HEK293 (cell line): ENCODE measurements at regions not wholly inside any gene's neighbourhood (a gene's known extent, or its start where the extent isn't known, plus 50 kb on each side); places are given as distances from the start of the nearest gene placed in this dataset.

Experiments used
- IKZF3 ChIP-seq: fragments of 450-650 bp; IDR thresholded peaks from 2 replicates; pipeline ENCODE4 v1.5.0; 2018; ENCODE audit warnings: missing biosample characterization, mild to moderate bottlenecking, missing genetic modification characterization, moderate library complexity
- KLF8 ChIP-seq: fragments of 450-650 bp; formaldehyde crosslinking; IDR thresholded peaks from 2 replicates; pipeline ENCODE4 v1.5.1; 2016; ENCODE audit warnings: missing biosample characterization, missing genetic modification characterization
- KLF9 ChIP-seq: fragments of 450-650 bp; formaldehyde crosslinking; IDR thresholded peaks from 2 replicates; pipeline ENCODE4 v1.5.1; 2016; ENCODE audit warnings: missing biosample characterization, missing genetic modification characterization, low read depth
- MZF1 ChIP-seq: fragments of 450-650 bp; formaldehyde crosslinking; IDR thresholded peaks from 2 replicates; pipeline ENCODE4 v1.5.1; 2017; ENCODE audit warnings: missing biosample characterization, missing genetic modification characterization, borderline replicate concordance
- TRIM28 ChIP-seq: IDR thresholded peaks from 2 replicates; pipeline ENCODE4 v1.6.1; 2011; ENCODE audit warnings: low read length, control low read depth, borderline replicate concordance
- WT1 ChIP-seq: fragments of 450-650 bp; formaldehyde crosslinking; IDR thresholded peaks from 2 replicates; pipeline ENCODE4 v1.5.1; 2016; ENCODE audit warnings: missing biosample characterization, missing genetic modification characterization
- ZNF114 ChIP-seq: fragments of 450-650 bp; formaldehyde crosslinking; IDR thresholded peaks from 2 replicates; pipeline ENCODE4 v1.5.0; 2017; ENCODE audit warnings: missing biosample characterization, missing genetic modification characterization
- ZNF354C ChIP-seq: fragments of 450-650 bp; formaldehyde crosslinking; IDR thresholded peaks from 2 replicates; pipeline ENCODE4 v1.5.1; 2016; ENCODE audit warnings: missing biosample characterization, missing genetic modification characterization, low read depth, borderline replicate concordance
- ZNF37A ChIP-seq: fragments of 450-650 bp; IDR thresholded peaks from 2 replicates; pipeline ENCODE4 v1.5.1; 2018; ENCODE audit warnings: missing biosample characterization, missing genetic modification characterization
- ZNF391 ChIP-seq: fragments of 450-650 bp; formaldehyde crosslinking; IDR thresholded peaks from 2 replicates; pipeline ENCODE4 v1.5.1; 2016; ENCODE audit warnings: low read depth, missing biosample characterization, missing genetic modification characterization, borderline replicate concordance
- ZNF404 ChIP-seq: fragments of 450-650 bp; formaldehyde crosslinking; IDR thresholded peaks from 2 replicates; pipeline ENCODE4 v1.5.1; 2017; ENCODE audit warnings: missing biosample characterization, missing genetic modification characterization
- ZNF426 ChIP-seq: fragments of 450-650 bp; formaldehyde crosslinking; IDR thresholded peaks from 2 replicates; pipeline ENCODE4 v1.5.1; 2017; ENCODE audit warnings: missing biosample characterization, missing genetic modification characterization, mild to moderate bottlenecking, inconsistent platforms, moderate library complexity
- ZNF514 ChIP-seq: fragments of 450-650 bp; formaldehyde crosslinking; IDR thresholded peaks from 2 replicates; pipeline ENCODE4 v1.5.1; 2016; ENCODE audit warnings: missing biosample characterization, missing genetic modification characterization
- ZNF600 ChIP-seq: fragments of 450-650 bp; formaldehyde crosslinking; IDR thresholded peaks from 2 replicates; pipeline ENCODE4 v1.5.1; 2016; ENCODE audit warnings: missing biosample characterization, missing genetic modification characterization
- ZNF610 ChIP-seq: fragments of 450-650 bp; formaldehyde crosslinking; IDR thresholded peaks from 2 replicates; pipeline ENCODE4 v1.5.1; 2016; ENCODE audit warnings: missing biosample characterization, missing genetic modification characterization, borderline replicate concordance
- ZNF677 ChIP-seq: fragments of 450-650 bp; IDR thresholded peaks from 2 replicates; pipeline ENCODE4 v1.5.0; 2018; ENCODE audit warnings: missing biosample characterization, mild to moderate bottlenecking, missing genetic modification characterization, moderate library complexity
- ZNF747 ChIP-seq: fragments of 450-650 bp; formaldehyde crosslinking; IDR thresholded peaks from 2 replicates; pipeline ENCODE4 v1.5.1; 2016; ENCODE audit warnings: missing biosample characterization, missing genetic modification characterization
- ZNF785 ChIP-seq: fragments of 450-650 bp; formaldehyde crosslinking; IDR thresholded peaks from 2 replicates; pipeline ENCODE4 v1.5.1; 2016; ENCODE audit warnings: missing biosample characterization, missing genetic modification characterization
- ZNF792 ChIP-seq: fragments of 450-650 bp; formaldehyde crosslinking; IDR thresholded peaks from 2 replicates; pipeline ENCODE4 v1.5.1; 2016; ENCODE audit warnings: missing biosample characterization, missing genetic modification characterization
- ZSCAN30 ChIP-seq: fragments of 450-650 bp; IDR thresholded peaks from 2 replicates; pipeline ENCODE4 v1.5.1; 2018; ENCODE audit warnings: missing biosample characterization, mild to moderate bottlenecking, missing genetic modification characterization, moderate library complexity
- TF ChIP-seq, protein P1 (sequence below): fragments of 450-650 bp; formaldehyde crosslinking; IDR thresholded peaks from 2 replicates; pipeline ENCODE4 v1.5.1; 2017; ENCODE audit warnings: missing biosample characterization, missing genetic modification characterization
- TF ChIP-seq, protein P2 (sequence below): fragments of 450-650 bp; formaldehyde crosslinking; IDR thresholded peaks from 2 replicates; pipeline ENCODE4 v1.5.1; 2016; ENCODE audit warnings: missing biosample characterization, missing genetic modification characterization, borderline replicate concordance
- TF ChIP-seq, protein P3 (sequence below): fragments of 450-650 bp; formaldehyde crosslinking; IDR thresholded peaks from 2 replicates; pipeline ENCODE4 v1.5.1; 2016; ENCODE audit warnings: missing biosample characterization, missing genetic modification characterization

DNA sequence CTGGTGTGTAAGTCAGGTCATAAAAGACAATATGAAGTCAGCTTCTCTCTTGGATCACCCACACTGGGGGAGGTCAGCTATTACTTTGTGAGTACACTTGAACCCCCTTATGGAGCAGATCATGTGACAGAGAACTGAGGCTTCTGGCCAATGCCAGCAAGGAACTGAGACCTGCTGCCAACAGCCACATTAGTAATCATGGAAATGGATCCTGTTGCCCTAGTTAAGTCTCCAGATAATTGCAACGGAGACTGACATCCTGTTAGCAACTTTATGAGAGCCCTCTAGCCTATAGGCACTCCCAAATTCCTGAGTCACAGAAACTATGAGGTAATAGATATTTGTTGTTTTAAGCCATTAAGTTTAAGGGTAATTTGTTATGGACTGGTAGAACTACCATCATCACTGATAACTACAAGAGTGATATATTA lies 110.4 kb upstream of the GMNC start (continued):
- TF ChIP-seq MZF1 = no peak
- TF ChIP-seq ZNF514 (tag by site-specific recombination) = no peak
- TF ChIP-seq IKZF3 (tag by site-specific recombination) = peak; percentile 87
- TF ChIP-seq ZNF600 = 0 out of 2 replicates have a peak, but pooled peaks have one; percentile 57
- TF ChIP-seq ZSCAN30 = peak; percentile 80; the same call in 1 of the 2 replicates
- TF ChIP-seq ZNF785 (tag by site-specific recombination) = no peak
- no peak for TF ChIP-seq ZNF426 (tag by site-specific recombination)
- TF ChIP-seq, protein P1, sequence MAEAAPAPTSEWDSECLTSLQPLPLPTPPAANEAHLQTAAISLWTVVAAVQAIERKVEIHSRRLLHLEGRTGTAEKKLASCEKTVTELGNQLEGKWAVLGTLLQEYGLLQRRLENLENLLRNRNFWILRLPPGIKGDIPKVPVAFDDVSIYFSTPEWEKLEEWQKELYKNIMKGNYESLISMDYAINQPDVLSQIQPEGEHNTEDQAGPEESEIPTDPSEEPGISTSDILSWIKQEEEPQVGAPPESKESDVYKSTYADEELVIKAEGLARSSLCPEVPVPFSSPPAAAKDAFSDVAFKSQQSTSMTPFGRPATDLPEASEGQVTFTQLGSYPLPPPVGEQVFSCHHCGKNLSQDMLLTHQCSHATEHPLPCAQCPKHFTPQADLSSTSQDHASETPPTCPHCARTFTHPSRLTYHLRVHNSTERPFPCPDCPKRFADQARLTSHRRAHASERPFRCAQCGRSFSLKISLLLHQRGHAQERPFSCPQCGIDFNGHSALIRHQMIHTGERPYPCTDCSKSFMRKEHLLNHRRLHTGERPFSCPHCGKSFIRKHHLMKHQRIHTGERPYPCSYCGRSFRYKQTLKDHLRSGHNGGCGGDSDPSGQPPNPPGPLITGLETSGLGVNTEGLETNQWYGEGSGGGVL = peak; percentile 62; the same call in 1 of the 2 replicates
- TF ChIP-seq ZNF792 = no peak
- no peak for TF ChIP-seq ZNF37A (tag by site-specific recombination)
- TF ChIP-seq ZNF354C (tag by site-specific recombination) = no peak
- TF ChIP-seq KLF8 (tag by site-specific recombination) = peak; percentile 83
- TF ChIP-seq ZNF610 = 0 out of 2 replicates have a peak, but pooled peaks have one; percentile 42
- TF ChIP-seq ZNF391 (tag by site-specific recombination) = peak; percentile 73; the same call in 1 of the 2 replicates
- peak; percentile 91 for TF ChIP-seq TRIM28
- TF ChIP-seq ZNF677 = no peak
- TF ChIP-seq ZNF404 (tag by site-specific recombination) = no peak
- no peak; the same call in 1 of the 2 replicates for TF ChIP-seq KLF9 (tag by site-specific recombination)
- TF ChIP-seq, protein P2, sequence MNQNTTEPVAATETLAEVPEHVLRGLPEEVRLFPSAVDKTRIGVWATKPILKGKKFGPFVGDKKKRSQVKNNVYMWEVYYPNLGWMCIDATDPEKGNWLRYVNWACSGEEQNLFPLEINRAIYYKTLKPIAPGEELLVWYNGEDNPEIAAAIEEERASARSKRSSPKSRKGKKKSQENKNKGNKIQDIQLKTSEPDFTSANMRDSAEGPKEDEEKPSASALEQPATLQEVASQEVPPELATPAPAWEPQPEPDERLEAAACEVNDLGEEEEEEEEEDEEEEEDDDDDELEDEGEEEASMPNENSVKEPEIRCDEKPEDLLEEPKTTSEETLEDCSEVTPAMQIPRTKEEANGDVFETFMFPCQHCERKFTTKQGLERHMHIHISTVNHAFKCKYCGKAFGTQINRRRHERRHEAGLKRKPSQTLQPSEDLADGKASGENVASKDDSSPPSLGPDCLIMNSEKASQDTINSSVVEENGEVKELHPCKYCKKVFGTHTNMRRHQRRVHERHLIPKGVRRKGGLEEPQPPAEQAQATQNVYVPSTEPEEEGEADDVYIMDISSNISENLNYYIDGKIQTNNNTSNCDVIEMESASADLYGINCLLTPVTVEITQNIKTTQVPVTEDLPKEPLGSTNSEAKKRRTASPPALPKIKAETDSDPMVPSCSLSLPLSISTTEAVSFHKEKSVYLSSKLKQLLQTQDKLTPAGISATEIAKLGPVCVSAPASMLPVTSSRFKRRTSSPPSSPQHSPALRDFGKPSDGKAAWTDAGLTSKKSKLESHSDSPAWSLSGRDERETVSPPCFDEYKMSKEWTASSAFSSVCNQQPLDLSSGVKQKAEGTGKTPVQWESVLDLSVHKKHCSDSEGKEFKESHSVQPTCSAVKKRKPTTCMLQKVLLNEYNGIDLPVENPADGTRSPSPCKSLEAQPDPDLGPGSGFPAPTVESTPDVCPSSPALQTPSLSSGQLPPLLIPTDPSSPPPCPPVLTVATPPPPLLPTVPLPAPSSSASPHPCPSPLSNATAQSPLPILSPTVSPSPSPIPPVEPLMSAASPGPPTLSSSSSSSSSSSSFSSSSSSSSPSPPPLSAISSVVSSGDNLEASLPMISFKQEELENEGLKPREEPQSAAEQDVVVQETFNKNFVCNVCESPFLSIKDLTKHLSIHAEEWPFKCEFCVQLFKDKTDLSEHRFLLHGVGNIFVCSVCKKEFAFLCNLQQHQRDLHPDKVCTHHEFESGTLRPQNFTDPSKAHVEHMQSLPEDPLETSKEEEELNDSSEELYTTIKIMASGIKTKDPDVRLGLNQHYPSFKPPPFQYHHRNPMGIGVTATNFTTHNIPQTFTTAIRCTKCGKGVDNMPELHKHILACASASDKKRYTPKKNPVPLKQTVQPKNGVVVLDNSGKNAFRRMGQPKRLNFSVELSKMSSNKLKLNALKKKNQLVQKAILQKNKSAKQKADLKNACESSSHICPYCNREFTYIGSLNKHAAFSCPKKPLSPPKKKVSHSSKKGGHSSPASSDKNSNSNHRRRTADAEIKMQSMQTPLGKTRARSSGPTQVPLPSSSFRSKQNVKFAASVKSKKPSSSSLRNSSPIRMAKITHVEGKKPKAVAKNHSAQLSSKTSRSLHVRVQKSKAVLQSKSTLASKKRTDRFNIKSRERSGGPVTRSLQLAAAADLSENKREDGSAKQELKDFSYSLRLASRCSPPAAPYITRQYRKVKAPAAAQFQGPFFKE = no peak
- TF ChIP-seq, protein P3, sequence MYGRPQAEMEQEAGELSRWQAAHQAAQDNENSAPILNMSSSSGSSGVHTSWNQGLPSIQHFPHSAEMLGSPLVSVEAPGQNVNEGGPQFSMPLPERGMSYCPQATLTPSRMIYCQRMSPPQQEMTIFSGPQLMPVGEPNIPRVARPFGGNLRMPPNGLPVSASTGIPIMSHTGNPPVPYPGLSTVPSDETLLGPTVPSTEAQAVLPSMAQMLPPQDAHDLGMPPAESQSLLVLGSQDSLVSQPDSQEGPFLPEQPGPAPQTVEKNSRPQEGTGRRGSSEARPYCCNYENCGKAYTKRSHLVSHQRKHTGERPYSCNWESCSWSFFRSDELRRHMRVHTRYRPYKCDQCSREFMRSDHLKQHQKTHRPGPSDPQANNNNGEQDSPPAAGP = peak; percentile 95
- TF ChIP-seq ZNF747 = no peak
- TF ChIP-seq ZNF114 = no peak
- TF ChIP-seq WT1 (tag by site-specific recombination) = peak; percentile 98
